HT-29 (cell line): ENCODE measurements at regions not wholly inside any gene's neighbourhood (a gene's known extent, or its start where the extent isn't known, plus 50 kb on each side); places are given as distances from the start of the nearest gene placed in this dataset.

ENCODE experiments used
- DNase-seq: peaks from one replicate; pipeline ENCODE4 v3.0.0-alpha.2; 2015; ENCODE audit warnings: low spot score

- no peak for DNase-seq
Observed at GRCh38 chrX:13147733-13148132, 103.3 kb upstream of the FAM9C start.

- DNase-seq = no peak
Observed at GRCh38 chrX:13147147-13147546, 102.7 kb upstream of the FAM9C start.

- no peak for DNase-seq
Observed at GRCh38 chrX:13144927-13145655, 100.7 kb upstream of the FAM9C start.

- DNase-seq = no peak
Observed at GRCh38 chrX:13142891-13143290, 98.5 kb upstream of the FAM9C start.

GRCh38 chrX:13140007-13140406, 95.6 kb upstream of the FAM9C start:
- DNase-seq = no peak

GRCh38 chrX:13131396-13132137, 87.1 kb upstream of the FAM9C start:
- DNase-seq = no peak

GRCh38 chrX:13130816-13131215, 86.4 kb upstream of the FAM9C start:
- DNase-seq = no peak

GRCh38 chrX:13128104-13128503, 83.7 kb upstream of the FAM9C start:
- no peak for DNase-seq

GRCh38 chrX:13126775-13127174, 82.4 kb upstream of the FAM9C start:
- DNase-seq = no peak

GRCh38 chrX:13125188-13125587, 80.8 kb upstream of the FAM9C start:
- DNase-seq = no peak

- DNase-seq = no peak
Observed at GRCh38 chrX:13123857-13124345, 79.5 kb upstream of the FAM9C start.

GRCh38 chrX:13123247-13123856, 78.9 kb upstream of the FAM9C start:
- no peak for DNase-seq

- no peak for DNase-seq
Observed at GRCh38 chrX:13121020-13121555, 76.7 kb upstream of the FAM9C start.

GRCh38 chrX:13120017-13120416, 75.6 kb upstream of the FAM9C start:
- DNase-seq = no peak

GRCh38 chrX:13119386-13119785, 75.0 kb upstream of the FAM9C start:
- DNase-seq = no peak

- DNase-seq = no peak
Observed at GRCh38 chrX:13115146-13115855, 70.9 kb upstream of the FAM9C start.

GRCh38 chrX:13112499-13112898, 68.1 kb upstream of the FAM9C start:
- DNase-seq = no peak

- peak; percentile 85 for DNase-seq
Observed at GRCh38 chrX:13110433-13111324, 66.3 kb upstream of the FAM9C start.

GRCh38 chrX:13109817-13110216, 65.4 kb upstream of the FAM9C start:
- DNase-seq = no peak

GRCh38 chrX:13103914-13104274, 59.5 kb upstream of the FAM9C start:
- DNase-seq = no peak
